ENCODE measurements at regions not wholly inside any gene's neighbourhood (a gene's known extent, or its start where the extent isn't known, plus 50 kb on each side); places are given as distances from the start of the nearest gene placed in this dataset.
"Not testable (repeated sequence)": the region's sequence is repeated elsewhere in the genome, so short reads cannot be mapped to it uniquely, and the experiment has no call there.

DNA sequence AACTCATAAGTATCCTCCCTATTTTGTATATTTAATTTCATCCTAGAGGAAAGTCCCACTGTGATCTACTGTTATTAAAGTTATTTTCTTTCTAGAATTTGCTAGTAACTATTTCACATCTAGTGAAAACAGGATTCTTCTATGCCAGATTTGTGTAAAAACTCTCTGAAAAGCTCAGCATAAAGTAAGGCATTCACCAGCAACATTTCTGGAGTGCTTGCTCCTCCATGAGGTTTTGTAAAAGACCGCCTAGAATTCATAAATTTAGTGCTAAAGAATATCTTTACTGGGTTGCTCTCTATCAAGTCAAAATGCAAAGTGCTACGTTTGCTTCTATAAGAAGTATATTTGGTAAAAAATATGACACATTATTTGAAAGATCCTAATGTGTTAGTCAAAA is 173.5 kb upstream of the IRAK1BP1 start:
- no peak overlapping the region for H2AFZ ChIP-seq (ENCODE audit: low read depth, low read length)
- H3K79me2 ChIP-seq (ENCODE audit: low read length), result no peaks in the 10 kb centered on the region
- H4K20me1 ChIP-seq (ENCODE audit: insufficient read depth, low read length), result no peaks in the 10 kb centered on the region
- H3K4me2 ChIP-seq (ENCODE audit: low read length), result no peak overlapping the region
- no peak overlapping the region for H3K27ac ChIP-seq (ENCODE audit: low read length)
- no peaks in the 10 kb centered on the region for H3K36me3 ChIP-seq (replicated peaks; ENCODE audit: low read depth, low read length)
- no peaks in the 10 kb centered on the region for H3K4me1 ChIP-seq (ENCODE audit: low read length)
- TF ChIP-seq EZH2phosphoT487 (IDR thresholded peaks at IDR 0.05; ENCODE audit: low read depth) (no peak), CTCF (IDR thresholded peaks at IDR 0.05; ENCODE audit: low read depth, low read length) (no peak)
- H3K27me3 ChIP-seq (ENCODE audit: low read depth, low read length), result no peaks in the 10 kb centered on the region
- H3K4me3 ChIP-seq (ENCODE audit: low read length), result no peak overlapping the region
- H3K9ac ChIP-seq (ENCODE audit: low read length), result no peak overlapping the region
- H3K9me3 ChIP-seq (ENCODE audit: insufficient read depth, low read length), result no peaks in the 10 kb centered on the region

GRCh38 chr6:78694628-78695027 is 172.7 kb upstream of the IRAK1BP1 start:
- H4K20me1 ChIP-seq (ENCODE audit: insufficient read depth, low read length); H3K27ac ChIP-seq (ENCODE audit: low read length); H3K4me2 ChIP-seq (ENCODE audit: low read length); H3K4me3 ChIP-seq (ENCODE audit: low read length); H3K79me2 ChIP-seq (ENCODE audit: low read length); H3K9me3 ChIP-seq (ENCODE audit: insufficient read depth, low read length); H2AFZ ChIP-seq (ENCODE audit: low read depth, low read length); H3K9ac ChIP-seq (ENCODE audit: low read length); H3K36me3 ChIP-seq (replicated peaks; ENCODE audit: low read depth, low read length); H3K27me3 ChIP-seq (ENCODE audit: low read depth, low read length); H3K4me1 ChIP-seq (ENCODE audit: low read length): not testable (repeated sequence)

DNA sequence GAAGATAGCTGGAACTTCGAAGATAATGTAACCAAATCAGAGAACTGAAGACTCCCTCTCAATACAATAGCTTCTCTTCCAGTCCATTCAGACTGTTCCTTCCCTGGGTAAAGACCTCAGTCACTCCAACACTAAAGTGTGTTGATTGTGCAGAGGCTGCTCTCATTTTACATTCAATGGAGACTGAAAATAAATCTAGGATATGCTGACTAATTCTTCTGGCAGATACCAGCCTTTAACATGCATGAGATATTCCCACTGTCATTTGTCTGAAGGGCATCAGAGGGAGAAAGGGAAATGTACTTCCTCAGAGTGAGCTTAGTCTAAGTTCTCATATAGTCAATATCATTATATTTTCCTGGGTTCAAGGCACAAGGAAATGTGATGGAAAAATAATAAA is 166.4 kb upstream of the IRAK1BP1 start:
- H3K9me3 ChIP-seq (ENCODE audit: insufficient read depth, low read length), result no peaks in the 10 kb centered on the region
- H3K36me3 ChIP-seq (replicated peaks; ENCODE audit: low read depth, low read length), result no peaks in the 10 kb centered on the region
- H2AFZ ChIP-seq (ENCODE audit: low read depth, low read length), result no peak overlapping the region
- no peak overlapping the region for H3K9ac ChIP-seq (ENCODE audit: low read length)
- no peaks in the 10 kb centered on the region for H3K79me2 ChIP-seq (ENCODE audit: low read length)
- H4K20me1 ChIP-seq (ENCODE audit: insufficient read depth, low read length), result no peaks in the 10 kb centered on the region
- no peak overlapping the region for H3K27ac ChIP-seq (ENCODE audit: low read length)
- no peak overlapping the region for H3K4me3 ChIP-seq (ENCODE audit: low read length)
- no peak for TF ChIP-seq CTCF (IDR thresholded peaks at IDR 0.05; ENCODE audit: low read depth, low read length)
- TF ChIP-seq EZH2phosphoT487 (IDR thresholded peaks at IDR 0.05; ENCODE audit: low read depth), result no peak
- no peaks in the 10 kb centered on the region for H3K4me1 ChIP-seq (ENCODE audit: low read length)
- no peak overlapping the region for H3K4me2 ChIP-seq (ENCODE audit: low read length)
- no peaks in the 10 kb centered on the region for H3K27me3 ChIP-seq (ENCODE audit: low read depth, low read length)

DNA sequence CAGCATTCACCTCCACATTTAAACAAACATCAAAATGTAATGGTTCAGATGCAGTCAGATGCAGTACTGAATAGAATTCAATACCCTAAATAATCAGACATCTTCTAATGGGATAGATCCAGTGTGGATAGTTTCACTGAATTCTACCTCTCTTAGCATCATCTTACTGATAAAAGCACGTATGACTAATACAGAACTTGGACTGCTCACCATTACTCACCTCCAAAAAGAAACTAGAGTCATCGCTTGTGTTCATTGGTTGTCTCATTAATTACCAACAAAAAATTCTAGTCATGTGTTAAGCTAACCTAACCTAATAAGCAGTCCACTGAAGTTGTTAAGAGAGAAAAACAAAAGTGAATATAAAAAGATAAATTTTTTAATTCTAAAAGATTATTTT is 165.9 kb upstream of the IRAK1BP1 start:
- Histone ChIP-seq H3K4me3 (ENCODE audit: low read length) (no peak overlapping the region), H3K27me3 (ENCODE audit: low read depth, low read length) (no peaks in the 10 kb centered on the region), H4K20me1 (ENCODE audit: insufficient read depth, low read length) (no peaks in the 10 kb centered on the region), H3K27ac (ENCODE audit: low read length) (no peak overlapping the region), H3K9ac (ENCODE audit: low read length) (no peak overlapping the region), H3K36me3 (replicated peaks; ENCODE audit: low read depth, low read length) (no peaks in the 10 kb centered on the region), H2AFZ (ENCODE audit: low read depth, low read length) (no peak overlapping the region), H3K9me3 (ENCODE audit: insufficient read depth, low read length) (no peaks in the 10 kb centered on the region), H3K4me2 (ENCODE audit: low read length) (no peak overlapping the region), H3K79me2 (ENCODE audit: low read length) (no peaks in the 10 kb centered on the region), H3K4me1 (ENCODE audit: low read length) (no peaks in the 10 kb centered on the region)
- no peak for TF ChIP-seq EZH2phosphoT487 (IDR thresholded peaks at IDR 0.05; ENCODE audit: low read depth)
- no peak for TF ChIP-seq CTCF (IDR thresholded peaks at IDR 0.05; ENCODE audit: low read depth, low read length)

- no peak overlapping the region for H3K9ac ChIP-seq (ENCODE audit: low read length)
- no peak overlapping the region for H3K4me2 ChIP-seq (ENCODE audit: low read length)
- no peaks in the 10 kb centered on the region for H4K20me1 ChIP-seq (ENCODE audit: insufficient read depth, low read length)
- no peak overlapping the region for H3K4me3 ChIP-seq (ENCODE audit: low read length)
- no peaks in the 10 kb centered on the region for H3K79me2 ChIP-seq (ENCODE audit: low read length)
- no peak overlapping the region for H2AFZ ChIP-seq (ENCODE audit: low read depth, low read length)
- H3K4me1 ChIP-seq (ENCODE audit: low read length), result peaks cover 5% of the 10 kb centered on the region
- no peak for TF ChIP-seq EZH2phosphoT487 (IDR thresholded peaks at IDR 0.05; ENCODE audit: low read depth)
- TF ChIP-seq CTCF (IDR thresholded peaks at IDR 0.05; ENCODE audit: low read depth, low read length), result no peak
- H3K27ac ChIP-seq (ENCODE audit: low read length), result no peak overlapping the region
- H3K36me3 ChIP-seq (replicated peaks; ENCODE audit: low read depth, low read length), result no peaks in the 10 kb centered on the region
- H3K9me3 ChIP-seq (ENCODE audit: insufficient read depth, low read length), result no peaks in the 10 kb centered on the region
- H3K27me3 ChIP-seq (ENCODE audit: low read depth, low read length), result no peaks in the 10 kb centered on the region
Measured at GRCh38 chr6:78709021-78709420, 158.3 kb upstream of the IRAK1BP1 start.
